ENCODE measurements at regions not wholly inside any gene's neighbourhood (a gene's known extent, or its start where the extent isn't known, plus 50 kb on each side); places are given as distances from the start of the nearest gene placed in this dataset.
"Not testable (repeated sequence)": the region's sequence is repeated elsewhere in the genome, so short reads cannot be mapped to it uniquely, and the experiment has no call there.

- DNase-seq (ENCODE audit: low read depth in 1 of 2, low spot score in 1 of 2): no peak
Observed at GRCh38 chr4:124079174-124079780, 633.3 kb downstream of the ANKRD50 start.

GRCh38 chr4:124083711-124084110 is 628.8 kb downstream of the ANKRD50 start:
- DNase-seq (ENCODE audit: low read depth in 1 of 2, low spot score in 1 of 2): no peak

DNA sequence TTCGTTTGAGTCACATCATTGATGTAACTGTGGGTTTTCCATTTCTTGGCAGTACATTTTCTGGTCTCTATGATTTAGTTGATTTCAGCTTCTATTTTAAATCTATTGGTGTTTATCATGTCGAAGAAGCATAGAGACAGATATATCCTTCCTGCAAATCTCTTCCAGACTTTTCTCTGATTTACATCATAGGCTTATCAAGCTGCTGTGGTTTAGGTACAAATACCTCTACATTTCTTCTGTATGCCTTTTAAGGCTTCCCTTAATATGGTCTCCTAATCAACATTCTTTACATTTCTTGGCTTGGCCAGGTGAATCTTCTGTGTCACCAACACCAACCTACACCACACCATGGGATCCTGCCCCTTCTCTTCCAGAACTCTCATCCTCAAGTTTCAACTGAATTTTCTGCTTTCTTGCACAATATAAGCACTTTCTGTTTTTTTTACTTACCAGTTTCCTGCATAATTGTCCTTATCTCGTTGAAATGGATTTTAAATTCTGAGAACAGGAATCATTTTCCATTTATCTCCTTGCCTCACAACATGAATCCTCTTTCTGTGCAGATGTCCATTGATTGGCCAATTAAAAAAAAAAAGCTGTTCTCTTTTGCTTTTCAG is 626.9 kb downstream of the ANKRD50 start:
- no peak for DNase-seq (ENCODE audit: low read depth in 1 of 2, low spot score in 1 of 2)

DNA sequence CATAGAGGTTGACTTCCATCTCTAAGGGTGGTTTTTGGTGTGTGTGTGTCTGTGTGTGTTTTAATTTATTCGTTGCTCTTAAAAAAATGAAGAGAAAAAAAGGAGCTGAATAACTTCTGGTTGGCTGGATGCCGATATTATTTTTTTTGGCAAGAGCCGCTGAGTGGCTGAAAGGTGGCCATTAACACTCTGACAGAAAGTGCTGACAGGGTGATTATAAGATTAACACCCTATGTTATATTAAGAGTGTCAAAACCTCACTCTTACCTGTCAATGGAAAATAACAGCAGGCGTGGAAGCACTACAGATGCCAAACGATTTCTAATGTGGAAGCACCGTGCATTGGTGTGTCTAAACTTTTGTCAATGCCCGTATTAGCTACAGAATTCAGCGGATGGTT is 622.5 kb downstream of the ANKRD50 start:
- no peak for DNase-seq (ENCODE audit: low read depth in 1 of 2, low spot score in 1 of 2)

DNA sequence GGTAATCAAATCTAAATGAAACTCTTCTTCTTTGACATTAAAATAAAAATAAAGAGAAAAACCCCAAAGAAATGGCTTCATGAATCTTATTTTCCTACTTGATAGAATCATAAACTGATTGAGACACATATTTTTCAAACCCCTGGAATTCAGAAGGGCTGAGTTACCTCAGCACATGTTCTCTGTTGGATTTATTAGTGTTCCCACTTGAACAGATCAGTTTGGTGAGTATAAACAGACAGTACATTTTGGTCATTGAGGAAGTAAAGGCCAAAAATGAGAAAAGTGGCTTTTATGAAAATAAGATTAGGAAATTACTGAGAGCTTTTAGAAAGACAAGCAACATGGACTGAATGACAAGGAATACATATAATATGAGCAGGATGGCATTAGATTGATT is 620.4 kb downstream of the ANKRD50 start:
- DNase-seq (ENCODE audit: low read depth in 1 of 2, low spot score in 1 of 2): no peak

DNA sequence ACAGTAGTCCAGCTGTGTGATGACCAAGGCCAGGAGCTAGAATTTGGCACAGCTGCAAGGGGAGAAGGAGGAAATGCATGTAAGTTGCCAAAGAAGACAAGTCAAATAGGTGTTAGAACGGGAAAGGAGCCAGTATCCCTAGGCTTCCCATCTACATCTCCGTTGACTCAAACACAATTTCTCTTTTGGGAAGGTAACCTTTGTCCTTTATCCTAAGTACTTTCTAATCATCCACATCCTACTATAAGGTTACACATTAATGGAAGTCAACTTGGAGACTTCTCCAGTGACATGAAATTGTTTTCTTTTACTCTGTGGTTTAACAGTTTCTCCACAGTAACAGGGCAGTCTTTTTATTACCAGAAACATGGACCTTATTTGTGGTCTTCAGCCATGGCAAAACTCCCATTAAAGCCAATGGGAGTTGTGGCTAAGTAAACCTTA is 620.0 kb downstream of the ANKRD50 start:
- no peak for DNase-seq (ENCODE audit: low read depth in 1 of 2, low spot score in 1 of 2)

DNA sequence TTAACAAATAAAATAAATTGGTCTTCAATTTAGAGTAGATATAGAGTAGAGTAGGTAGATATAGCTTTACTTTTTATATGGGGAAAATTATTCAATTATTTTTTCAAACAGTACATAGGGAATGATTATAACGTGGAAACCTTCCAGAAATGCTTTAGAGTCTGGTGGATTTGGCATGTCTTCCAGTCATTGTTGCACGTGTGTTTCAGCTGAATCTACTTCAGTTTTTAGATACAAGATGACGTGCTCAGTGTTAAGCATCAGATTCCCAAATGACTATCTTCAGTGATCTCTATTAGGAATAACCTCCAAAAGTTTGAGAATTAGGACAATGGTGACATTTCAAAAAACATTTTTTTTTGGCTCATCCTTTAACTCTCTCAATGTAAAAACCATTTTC is 616.9 kb downstream of the ANKRD50 start:
- DNase-seq (ENCODE audit: low read depth in 1 of 2, low spot score in 1 of 2): no peak

DNA sequence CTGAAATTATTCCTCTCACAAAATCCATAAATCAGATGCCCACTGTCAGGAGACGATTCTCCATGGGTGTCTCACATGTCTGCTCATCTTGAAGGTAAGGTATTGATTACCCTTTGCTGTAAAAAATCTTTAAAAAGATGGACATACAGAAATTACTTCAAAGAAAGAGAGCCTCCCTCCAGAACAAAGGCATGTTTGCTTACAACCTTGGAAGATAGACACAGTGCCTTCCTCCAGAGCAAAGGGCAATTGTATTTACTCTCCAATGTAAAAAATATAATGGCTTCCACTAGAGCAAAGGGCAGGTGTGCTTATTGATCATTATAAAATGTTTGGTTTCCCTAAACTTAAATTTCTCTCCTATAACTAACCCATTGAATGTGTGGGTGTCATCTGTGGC is 616.2 kb downstream of the ANKRD50 start:
- DNase-seq (ENCODE audit: low read depth in 1 of 2, low spot score in 1 of 2): no peak

GRCh38 chr4:124097447-124097846 is 615.1 kb downstream of the ANKRD50 start:
- no peak for DNase-seq (ENCODE audit: low read depth in 1 of 2, low spot score in 1 of 2)

- no peak for DNase-seq (ENCODE audit: low read depth in 1 of 2, low spot score in 1 of 2)
Observed at GRCh38 chr4:124104101-124104500, 608.4 kb downstream of the ANKRD50 start.

DNA sequence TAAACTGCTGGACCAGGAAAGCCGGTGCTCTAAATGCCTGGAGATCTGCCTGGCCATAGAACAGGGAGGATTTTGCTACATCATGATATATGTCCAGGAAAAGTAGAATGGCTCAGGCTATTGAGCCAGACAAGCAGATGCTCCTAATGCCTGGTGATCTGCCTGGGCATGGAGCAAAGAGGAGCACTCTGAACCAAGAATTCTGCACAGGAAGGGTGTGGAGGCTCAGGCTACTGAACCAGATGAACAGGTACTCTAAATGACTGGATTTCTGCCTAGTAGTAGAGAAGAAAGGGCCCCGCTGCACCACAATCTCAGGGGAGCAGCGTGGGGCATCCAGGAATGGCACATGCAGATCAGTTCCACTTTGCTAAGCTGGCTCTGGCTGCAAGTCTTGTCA is 607.9 kb downstream of the ANKRD50 start:
- DNase-seq (ENCODE audit: low read depth in 1 of 2, low spot score in 1 of 2): no peak

DNA sequence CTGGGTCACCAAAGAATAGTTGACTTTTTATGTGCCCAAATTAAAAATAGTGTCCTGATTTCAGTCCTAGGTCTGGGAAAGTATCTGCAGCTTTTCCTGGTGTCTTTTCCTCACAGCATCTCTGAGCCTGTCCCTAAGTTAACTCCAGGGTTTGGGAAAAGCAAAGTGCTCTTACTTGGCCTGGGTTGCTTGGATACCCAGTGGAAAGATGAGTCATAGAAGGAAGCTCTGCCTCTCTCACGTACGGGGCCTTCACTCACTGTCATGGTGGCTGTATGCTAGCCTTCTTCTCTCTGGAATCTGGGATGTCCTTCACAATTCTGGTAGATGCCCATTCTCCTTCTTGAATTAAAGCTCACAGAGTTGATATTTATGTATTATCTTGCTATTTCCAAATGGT is 607.3 kb downstream of the ANKRD50 start:
- DNase-seq (ENCODE audit: low read depth in 1 of 2, low spot score in 1 of 2): no peak

- no peak for DNase-seq (ENCODE audit: low read depth in 1 of 2, low spot score in 1 of 2)
Observed at GRCh38 chr4:124111411-124111810, 601.1 kb downstream of the ANKRD50 start.

- DNase-seq (ENCODE audit: low read depth in 1 of 2, low spot score in 1 of 2): no peak
Observed at GRCh38 chr4:124111922-124112321, 600.6 kb downstream of the ANKRD50 start.

DNA sequence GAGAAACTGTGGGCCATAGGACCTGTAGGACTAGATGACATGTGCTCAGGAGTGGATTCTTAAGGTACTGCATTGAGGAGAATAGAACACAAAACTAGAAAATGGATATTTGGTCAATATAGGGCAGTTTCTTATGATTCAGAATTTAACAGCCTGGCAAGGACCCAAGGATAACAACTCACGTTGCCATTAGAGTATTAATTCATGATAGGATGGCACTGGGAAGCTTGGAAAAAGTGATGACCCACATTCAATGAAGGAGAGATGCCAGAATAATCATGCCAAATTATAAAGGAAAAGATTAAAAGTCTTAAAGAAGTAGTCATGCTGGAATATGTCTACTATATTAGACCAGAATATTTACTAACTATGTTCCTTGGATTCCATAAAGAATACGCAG is 594.5 kb downstream of the ANKRD50 start:
- no peak for DNase-seq (ENCODE audit: low read depth in 1 of 2, low spot score in 1 of 2)

- no peak for DNase-seq (ENCODE audit: low read depth in 1 of 2, low spot score in 1 of 2)
Observed at GRCh38 chr4:124121461-124121971, 591.0 kb downstream of the ANKRD50 start.

- no peak for DNase-seq (ENCODE audit: low read depth in 1 of 2, low spot score in 1 of 2)
Observed at GRCh38 chr4:124123181-124123580, 589.4 kb downstream of the ANKRD50 start.

DNA sequence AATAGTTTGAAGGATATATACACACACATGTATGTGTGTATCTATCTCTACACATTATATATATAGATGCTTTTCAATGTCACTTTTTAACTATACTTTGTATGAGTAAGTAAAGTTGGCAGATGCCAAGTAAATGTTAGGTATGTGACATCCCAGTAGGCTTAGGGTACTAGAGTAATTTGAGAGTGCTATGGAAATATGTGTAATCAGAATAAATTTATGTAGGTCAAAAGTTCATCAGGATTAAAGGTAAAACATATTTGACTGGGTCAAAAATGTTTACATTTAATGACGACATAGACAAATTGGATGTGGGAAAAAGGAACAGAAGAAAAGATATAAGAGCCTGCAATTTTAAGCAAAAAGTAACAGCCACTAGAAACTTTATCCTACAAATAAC is 588.8 kb downstream of the ANKRD50 start:
- DNase-seq (ENCODE audit: low read depth in 1 of 2, low spot score in 1 of 2): no peak

DNA sequence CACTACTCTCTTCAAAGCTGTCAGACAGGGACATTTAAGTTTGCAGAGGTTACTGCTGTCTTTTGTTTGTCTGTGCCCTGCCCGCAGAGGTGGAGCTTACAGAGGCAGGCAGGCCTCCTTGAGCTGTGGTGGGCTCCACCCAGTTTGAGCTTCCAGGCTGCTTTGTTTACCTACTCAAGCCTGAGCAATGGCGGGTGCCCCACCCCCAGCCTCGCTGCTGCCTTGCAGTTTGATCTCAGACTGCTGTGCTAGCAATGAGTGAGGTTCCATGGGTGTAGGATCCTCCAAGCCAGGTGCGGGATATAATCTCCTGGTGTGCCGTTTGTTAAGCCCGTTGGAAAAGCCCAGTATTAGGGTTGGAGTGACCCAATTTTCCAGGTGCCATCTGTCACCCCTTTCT is 581.2 kb downstream of the ANKRD50 start:
- DNase-seq (ENCODE audit: low read depth in 1 of 2, low spot score in 1 of 2): not testable (repeated sequence)

- DNase-seq (ENCODE audit: low read depth in 1 of 2, low spot score in 1 of 2): no peak
Observed at GRCh38 chr4:124132161-124132560, 580.4 kb downstream of the ANKRD50 start.

DNA sequence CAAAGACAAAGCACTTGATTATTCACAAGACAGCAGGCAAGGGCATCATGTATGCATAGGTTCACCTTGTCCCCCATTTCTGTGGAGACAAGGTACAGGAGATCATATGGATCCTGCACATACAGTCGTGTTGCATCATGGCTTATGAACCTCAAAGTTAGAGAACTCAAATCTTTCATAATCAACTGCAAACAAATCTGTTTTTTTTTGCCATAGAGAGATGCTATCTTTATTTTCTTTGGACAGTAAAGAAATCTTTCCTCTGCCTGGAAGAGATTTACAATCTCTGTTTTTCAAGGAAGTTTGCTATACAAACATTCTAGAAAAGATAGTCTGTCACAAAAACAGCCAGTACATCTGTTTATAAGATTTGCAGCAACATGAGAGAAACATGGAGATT is 578.8 kb downstream of the ANKRD50 start:
- no peak for DNase-seq (ENCODE audit: low read depth in 1 of 2, low spot score in 1 of 2)

DNA sequence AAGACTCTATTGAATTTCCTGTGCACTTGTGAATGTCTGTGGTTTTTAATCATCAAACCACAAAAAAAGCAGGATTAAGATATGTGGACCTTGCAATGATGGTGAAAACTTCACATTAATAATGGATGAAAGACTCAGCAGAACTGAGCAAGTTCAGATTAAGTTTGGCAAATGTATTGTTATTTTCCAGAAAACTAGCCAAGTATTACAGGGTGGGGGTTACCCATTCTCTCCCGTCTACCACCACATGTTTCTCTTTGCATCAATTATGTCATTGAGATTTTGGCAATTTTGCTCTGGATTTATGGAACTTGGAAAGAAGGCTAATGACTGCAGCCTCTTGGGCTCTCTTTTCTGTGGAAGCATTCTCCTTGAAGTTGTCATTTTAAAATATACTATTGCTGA is 577.1 kb downstream of the ANKRD50 start:
- no peak for DNase-seq (ENCODE audit: low read depth in 1 of 2, low spot score in 1 of 2)

DNA sequence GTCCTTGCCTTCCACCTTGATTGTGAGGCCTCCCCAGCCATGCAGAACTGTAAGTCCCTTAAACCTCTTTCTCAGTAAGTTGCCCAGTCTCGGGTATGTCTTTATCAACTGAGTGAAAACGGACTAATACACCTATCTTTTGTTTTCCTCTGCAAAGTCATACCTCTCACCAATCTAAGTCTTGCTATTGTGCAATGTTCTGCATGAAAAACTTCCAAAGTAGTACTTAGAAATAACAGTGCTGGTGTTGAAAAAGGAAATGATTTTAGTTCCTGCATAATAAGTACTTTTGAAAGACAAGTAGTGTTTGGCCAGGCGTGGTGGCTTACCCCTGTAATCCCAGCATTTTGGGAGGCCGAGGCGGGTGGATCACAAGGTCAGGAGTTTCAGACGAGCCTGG is 573.5 kb downstream of the ANKRD50 start:
- no peak for DNase-seq (ENCODE audit: low read depth in 1 of 2, low spot score in 1 of 2)
